D721Med (cell line): ENCODE measurements at regions not wholly inside any gene's neighbourhood (a gene's known extent, or its start where the extent isn't known, plus 50 kb on each side); places are given as distances from the start of the nearest gene placed in this dataset.
"Not testable (repeated sequence)": the region's sequence is repeated elsewhere in the genome, so short reads cannot be mapped to it uniquely, and the experiment has no call there.

Experiments used
- DNase-seq: peaks from one replicate; pipeline ENCODE4 v3.0.0; 2011; ENCODE audit warnings: low spot score; ENCODE audit not compliant: insufficient read length
- FAIRE-seq: peaks from 2 replicates; lab custom pipeline; 2011; peaks lifted over from hg19 to GRCh38; lab: Jason Lieb, UNC
- TF ChIP-seq, protein P1 (sequence below): IDR thresholded peaks from 2 replicates; pipeline ENCODE4 v1.5.1; 2012; ENCODE audit warnings: mild to moderate bottlenecking, control low read depth; ENCODE audit not compliant: insufficient read depth; ENCODE audit errors: missing control alignments

DNA sequence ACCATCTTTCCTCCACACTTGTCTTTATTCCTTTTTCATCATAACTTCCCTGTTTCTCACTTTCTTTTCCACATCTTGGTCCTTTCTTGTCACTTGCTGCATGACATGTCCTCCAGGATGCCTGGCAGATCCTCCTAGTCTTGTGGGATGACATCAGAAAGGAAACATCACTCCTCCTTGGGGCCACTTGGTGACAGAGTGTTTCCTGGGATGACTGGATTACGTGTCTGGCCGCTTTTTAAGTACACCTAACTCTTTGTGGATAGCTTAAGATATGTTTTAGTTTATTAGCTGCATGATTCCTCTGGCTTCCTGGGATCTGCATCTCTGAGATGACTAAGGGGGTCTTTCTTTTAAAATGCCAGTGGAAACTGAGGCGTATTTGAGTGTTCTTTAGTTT lies 363.5 kb upstream of the FRG2C start:
- DNase-seq (no peak), FAIRE-seq (no peak)
- TF ChIP-seq, protein P1, sequence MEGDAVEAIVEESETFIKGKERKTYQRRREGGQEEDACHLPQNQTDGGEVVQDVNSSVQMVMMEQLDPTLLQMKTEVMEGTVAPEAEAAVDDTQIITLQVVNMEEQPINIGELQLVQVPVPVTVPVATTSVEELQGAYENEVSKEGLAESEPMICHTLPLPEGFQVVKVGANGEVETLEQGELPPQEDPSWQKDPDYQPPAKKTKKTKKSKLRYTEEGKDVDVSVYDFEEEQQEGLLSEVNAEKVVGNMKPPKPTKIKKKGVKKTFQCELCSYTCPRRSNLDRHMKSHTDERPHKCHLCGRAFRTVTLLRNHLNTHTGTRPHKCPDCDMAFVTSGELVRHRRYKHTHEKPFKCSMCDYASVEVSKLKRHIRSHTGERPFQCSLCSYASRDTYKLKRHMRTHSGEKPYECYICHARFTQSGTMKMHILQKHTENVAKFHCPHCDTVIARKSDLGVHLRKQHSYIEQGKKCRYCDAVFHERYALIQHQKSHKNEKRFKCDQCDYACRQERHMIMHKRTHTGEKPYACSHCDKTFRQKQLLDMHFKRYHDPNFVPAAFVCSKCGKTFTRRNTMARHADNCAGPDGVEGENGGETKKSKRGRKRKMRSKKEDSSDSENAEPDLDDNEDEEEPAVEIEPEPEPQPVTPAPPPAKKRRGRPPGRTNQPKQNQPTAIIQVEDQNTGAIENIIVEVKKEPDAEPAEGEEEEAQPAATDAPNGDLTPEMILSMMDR = no peak

DNA sequence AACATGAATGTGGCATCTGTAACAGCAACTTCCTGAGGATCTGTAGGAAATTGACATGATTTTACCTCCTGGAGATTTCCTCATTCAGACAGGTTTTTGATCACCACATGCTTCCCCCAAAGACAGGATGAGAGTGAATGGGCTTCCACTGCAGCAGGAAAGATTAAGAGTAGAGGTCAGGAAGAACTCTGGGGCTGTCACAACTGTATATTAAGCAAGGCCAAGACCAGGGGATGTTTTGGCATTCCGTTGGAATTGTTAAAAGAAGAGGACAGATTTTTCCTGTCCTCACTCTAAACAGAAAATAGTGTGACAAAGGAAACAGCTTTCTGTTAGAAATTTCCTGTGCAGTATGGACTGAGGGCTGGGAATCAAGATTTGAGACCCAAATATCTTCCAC lies 363.1 kb upstream of the FRG2C start:
- FAIRE-seq, DNase-seq: not testable (repeated sequence)

DNA sequence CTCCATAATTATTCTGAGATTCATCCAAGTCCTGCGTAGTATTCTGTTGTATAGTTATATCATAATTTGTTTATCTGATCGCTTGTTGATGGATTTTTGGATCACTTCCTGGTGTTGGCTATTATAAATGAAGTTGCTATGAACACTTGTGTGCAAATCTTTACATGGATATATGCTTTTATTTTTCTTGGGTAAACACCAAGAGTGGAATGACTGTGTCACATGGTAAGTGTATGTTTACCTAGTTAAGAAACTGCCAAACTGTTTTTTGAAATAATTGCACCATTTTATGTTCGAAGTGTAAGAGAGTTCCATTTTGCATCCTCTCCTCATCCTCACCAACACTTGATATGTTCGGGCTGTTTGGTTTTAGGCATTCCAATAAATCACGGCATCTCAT lies 360.4 kb upstream of the FRG2C start:
- no peak for FAIRE-seq
- DNase-seq = no peak
- TF ChIP-seq, protein P1 = no peak

DNA sequence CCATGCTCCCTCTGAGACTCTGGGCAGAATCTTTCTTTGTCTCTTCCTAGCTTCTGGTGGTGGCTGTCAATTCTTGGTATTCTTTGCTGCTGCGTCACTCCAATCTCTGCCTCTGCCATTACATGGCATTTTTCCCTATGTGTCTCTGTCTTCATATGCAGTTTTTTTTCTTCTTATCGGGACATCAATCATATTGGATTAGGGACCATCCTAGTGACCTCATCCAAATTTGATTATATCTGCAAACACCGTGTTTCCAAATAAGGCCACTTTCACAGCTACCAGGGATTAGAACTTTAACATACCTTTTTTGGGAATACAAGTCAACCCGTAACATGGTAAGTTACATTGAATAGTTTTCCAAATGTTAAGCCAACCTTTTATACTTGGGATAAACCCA lies 358.2 kb upstream of the FRG2C start:
- no peak for FAIRE-seq
- TF ChIP-seq, protein P1 = no peak
- no peak for DNase-seq

DNA sequence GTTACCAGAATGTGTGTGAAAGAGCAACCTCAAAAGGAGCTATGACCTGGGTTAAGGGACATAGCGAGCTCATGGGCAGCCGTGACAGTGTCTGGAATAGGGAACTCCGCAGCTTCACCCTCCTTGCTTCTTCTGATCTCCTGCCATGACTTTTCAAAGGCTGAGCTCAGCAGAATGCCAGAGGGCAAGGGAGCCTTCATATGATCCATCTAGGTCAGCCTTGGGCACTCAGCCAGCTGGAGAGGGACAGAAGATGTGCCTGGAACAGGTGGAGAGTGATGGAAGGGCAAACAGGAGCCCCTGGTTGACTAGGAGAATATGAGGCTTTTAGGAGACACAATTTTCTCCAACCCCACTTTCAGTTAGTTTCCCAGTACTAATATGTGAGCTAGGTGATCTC lies 352.8 kb upstream of the FRG2C start:
- not testable (repeated sequence) for DNase-seq

DNA sequence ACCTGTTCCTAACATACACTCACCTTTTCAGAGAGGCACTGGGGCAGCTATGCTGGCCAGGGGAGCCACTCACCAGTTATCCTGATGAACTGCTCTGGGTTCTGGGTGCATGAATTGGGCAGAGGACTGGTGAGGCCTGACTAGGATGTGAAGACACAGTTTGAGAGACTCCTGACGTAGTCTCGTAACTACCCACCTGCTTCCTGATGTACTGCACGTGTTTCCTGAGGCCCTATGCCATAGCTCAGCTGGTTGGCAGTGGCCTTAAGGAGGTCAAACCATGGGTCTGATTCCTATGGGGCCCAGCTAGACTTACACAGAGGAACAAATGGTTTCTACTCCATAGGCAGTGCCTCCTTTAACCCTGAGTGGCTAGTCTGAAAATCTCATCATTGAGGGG lies 351.7 kb upstream of the FRG2C start:
- not testable (repeated sequence) for DNase-seq, FAIRE-seq

More for the DNA sequence above, 352.8 kb upstream of the FRG2C start:
- FAIRE-seq = not testable (repeated sequence)

DNA sequence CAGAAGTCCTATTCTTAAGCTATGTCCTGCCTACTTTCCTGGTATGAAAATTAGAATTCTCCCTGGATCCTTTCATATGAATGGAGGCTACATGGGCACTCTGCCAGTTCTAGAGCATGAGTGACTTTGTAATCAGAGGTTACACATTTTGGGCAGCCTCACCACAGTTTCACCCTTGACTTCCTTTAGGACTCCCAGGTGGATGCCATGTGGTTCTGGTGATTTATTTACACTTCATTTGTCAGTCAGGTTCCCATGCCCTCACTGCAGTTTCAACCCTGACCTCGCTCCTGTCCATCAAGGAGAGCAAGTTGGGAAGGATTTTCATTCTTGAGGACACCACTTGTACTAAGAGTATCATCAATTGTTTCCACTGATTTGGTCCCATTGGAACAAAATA lies 344.4 kb upstream of the FRG2C start:
- not testable (repeated sequence) for DNase-seq, FAIRE-seq

DNA sequence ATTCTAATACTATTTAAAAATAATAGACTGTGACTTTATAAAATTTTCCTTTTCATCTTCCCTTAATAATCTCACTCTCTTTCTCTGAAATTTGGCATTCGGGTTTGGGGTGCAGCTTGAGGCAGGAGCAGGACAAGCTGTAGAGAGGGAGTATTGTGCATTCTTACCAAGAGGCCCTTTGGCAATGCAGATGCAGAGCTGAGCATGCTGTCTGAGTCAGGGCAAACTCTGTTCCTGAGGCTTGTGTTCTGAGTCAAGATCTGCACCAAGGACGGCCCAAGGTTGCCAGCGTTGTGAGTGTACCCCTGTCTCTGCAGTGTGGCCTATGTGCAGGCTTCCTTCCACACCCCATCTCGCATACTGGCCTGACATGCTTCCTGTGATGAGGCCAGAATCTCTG lies 343.8 kb upstream of the FRG2C start:
- TF ChIP-seq, protein P1 = no peak
- FAIRE-seq = no peak
- DNase-seq = no peak

DNA sequence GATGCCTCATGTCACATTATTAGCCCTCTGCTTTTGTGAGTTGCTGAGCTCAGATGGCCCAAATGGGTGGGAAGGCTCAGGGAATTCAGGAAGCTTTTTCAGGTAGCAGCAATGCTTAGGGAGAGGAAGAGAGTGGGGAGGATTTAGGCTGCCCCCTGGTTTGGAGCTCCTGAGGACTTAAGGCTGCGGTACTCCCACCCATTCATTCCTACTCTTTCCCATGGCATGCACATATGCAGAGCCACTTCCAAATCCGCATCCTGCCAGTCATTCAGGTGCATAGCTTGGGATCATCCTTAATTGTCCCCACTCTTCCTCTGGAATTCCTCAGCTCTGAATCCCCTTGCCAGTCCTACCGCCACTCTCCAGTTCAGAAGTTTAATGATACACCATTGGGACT lies 343.1 kb upstream of the FRG2C start:
- TF ChIP-seq, protein P1 = no peak
- DNase-seq (no peak), FAIRE-seq (no peak)

DNA sequence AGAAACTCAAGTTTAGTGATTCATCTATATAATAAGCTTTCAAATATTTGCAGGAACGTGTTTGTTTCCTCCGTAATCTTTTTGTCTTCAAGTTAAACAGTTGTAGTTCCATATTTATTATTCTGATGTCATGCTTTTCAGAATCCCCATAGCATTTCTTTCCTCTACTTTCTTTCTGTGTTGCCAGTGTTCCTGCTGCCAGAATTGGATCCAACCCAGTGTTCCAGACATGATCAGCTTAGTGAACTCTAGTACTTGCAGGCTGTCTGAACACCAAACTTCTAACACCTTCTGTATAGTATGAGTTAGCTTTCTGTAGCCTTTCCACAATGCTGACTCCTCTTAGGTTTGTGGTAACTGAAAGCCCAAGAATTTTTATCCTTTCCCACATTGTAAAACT lies 340.2 kb upstream of the FRG2C start:
- not testable (repeated sequence) for FAIRE-seq, DNase-seq
